GM12892 (cell line): ENCODE measurements at regions not wholly inside any gene's neighbourhood (a gene's known extent, or its start where the extent isn't known, plus 50 kb on each side); places are given as distances from the start of the nearest gene placed in this dataset.

Experiments
- DNase-seq: peaks from one replicate; pipeline ENCODE4 v3.0.0; 2011; ENCODE audit not compliant: insufficient read length
- FAIRE-seq: peaks from 2 replicates; lab custom pipeline; 2011; peaks lifted over from hg19 to GRCh38; lab: Jason Lieb, UNC
- POLR2A ChIP-seq: IDR thresholded peaks from 2 replicates; pipeline ENCODE4 v1.6.1; 2011; ENCODE audit warnings: low read depth, low read length, control low read depth
- POLR2AphosphoS5 ChIP-seq: IDR thresholded peaks from 2 replicates; pipeline ENCODE4 v1.6.1; 2011; ENCODE audit warnings: low read depth, low read length, control low read depth
- TAF1 ChIP-seq: IDR thresholded peaks from 2 replicates; pipeline ENCODE4 v1.6.1; 2011; ENCODE audit warnings: low read depth, mild to moderate bottlenecking, control low read depth, low read length, borderline replicate concordance

DNA sequence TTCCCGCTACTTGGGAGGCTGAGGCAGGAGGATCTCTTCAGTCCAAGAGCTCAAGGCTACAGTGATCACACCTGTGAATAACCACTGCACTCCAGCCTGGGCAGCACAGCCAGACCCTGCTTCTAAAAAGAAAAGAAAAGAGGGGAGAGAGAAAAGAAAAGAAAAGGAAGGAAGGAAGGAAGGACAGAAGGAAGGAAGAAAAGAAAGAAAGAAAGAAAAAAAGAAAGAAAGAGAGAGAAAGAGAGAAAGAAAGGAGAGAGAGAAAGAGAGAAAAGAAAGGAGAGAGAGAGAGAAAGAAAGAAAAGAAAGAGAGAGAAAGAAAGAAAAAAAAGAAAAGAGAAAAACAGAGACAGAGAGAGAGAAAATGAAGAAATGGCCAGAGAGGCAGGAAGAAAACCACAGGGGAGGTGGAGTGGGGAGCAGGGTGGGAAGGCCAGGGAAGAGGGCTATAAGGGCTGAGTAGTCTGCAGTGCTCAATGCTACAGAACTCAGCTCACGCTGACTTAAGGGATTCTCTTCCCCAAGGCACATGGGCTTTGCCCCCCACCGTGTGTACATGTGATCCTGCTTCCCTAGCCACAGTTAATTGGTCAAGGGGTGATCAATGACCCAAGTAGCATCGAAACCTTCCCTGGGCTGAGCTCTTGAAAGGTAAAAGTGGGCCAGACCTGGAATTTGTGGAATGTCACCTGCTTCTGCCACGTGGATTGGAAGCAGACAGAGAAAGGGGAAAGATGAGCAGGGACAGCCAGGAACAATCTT is 90.4 kb upstream of the TMCC3 start:
- DNase-seq (no peak), FAIRE-seq (no peak)
- TF ChIP-seq POLR2AphosphoS5, result no peak
- TF ChIP-seq TAF1, result no peak
- no peak for TF ChIP-seq POLR2A

DNA sequence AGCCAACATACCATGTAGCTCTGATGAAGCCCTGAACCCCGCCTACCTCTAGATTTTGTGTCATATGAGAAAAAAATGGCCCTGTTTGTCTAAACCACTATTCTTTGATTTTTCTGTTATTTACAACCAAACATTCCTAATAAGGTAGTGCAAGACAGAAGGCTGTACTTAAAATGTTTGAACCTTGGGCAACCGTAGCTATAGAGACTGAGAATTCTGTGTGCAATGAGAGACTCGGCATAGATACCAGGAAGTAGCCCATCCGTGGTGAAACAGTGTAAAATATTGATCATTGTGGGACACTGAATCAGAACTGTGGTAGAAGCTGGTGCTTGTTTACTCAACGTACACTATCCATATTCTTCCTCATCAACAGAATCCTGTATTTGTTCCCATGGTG is 86.5 kb upstream of the TMCC3 start:
- no peak for FAIRE-seq
- DNase-seq, result no peak
- TF ChIP-seq POLR2AphosphoS5, result no peak
- TF ChIP-seq TAF1, result no peak
- TF ChIP-seq POLR2A, result no peak

DNA sequence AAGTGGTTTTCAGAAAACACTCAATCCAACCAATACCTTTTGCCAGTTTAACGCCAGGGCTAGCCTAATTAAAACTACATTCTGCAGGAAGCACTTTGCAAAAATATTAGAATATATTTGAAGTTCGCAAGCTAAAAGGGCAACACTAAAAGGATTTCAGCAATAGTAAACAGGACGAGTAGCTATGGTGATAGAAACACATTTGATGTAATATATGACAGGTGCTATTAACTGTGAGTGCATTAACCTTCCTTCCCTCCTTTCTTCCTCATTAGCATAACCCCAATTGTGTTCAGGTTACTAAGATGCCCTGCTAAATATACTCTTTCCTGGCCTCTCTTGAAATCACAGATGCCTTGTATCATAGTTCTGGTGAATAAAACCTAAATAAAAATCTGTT is 85.6 kb upstream of the TMCC3 start:
- no peak for FAIRE-seq
- DNase-seq, result no peak
- TF ChIP-seq TAF1, result no peak
- no peak for TF ChIP-seq POLR2A
- TF ChIP-seq POLR2AphosphoS5, result no peak

DNA sequence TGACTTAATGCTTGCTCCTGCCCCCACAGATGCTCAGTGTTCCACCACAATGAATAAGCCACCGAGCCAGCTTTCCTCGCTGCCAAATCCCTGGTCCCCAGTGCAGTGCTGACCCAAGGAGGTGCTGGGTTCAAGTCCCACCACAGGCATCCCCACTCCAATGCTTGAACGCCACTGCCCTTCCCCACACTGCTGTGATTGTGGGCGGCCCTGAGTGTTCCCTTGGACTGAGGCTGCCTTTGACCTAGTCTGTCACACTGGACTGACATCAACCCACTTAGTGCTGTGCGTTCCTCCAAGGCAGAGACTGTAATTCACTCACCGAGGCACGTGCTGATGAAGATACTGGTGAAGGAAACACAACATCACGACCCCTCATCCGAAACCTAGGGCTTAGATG is 83.4 kb upstream of the TMCC3 start:
- FAIRE-seq, result no peak
- no peak for TF ChIP-seq POLR2A
- TF ChIP-seq TAF1, result no peak
- TF ChIP-seq POLR2AphosphoS5, result no peak

DNA sequence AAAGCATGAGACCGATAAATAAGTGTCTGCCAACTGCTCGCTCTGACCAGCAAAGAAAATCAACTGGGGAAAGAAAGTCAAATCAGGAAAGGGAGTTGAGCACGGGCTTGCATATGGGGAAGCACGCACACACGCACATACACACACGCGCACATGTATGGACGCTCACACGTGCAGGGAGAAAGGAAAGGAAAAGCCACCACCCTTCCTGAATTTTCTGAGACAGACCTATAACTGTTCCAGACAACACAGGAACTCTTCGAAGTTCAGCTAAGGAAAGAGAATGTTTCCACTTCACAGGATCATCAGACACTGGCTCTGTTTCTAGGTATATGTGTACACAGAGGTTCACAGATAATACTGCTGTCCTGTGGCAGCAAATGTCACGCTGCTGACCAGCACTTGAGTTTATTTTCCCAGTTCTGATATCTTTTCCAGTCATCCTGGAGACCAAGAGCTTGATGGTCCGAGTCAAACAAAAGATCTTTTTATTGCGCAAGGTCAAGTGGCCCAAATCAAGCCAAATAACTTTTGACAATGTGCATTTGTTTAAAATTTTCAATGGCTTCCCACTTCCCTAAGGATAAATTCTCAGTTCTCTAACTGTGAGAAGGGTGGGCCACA is 82.1 kb upstream of the TMCC3 start:
- FAIRE-seq (no peak), DNase-seq (no peak)
- TF ChIP-seq POLR2A, result no peak
- no peak for TF ChIP-seq POLR2AphosphoS5
- TF ChIP-seq TAF1, result no peak

More for the DNA sequence above, 83.4 kb upstream of the TMCC3 start:
- DNase-seq, result no peak

DNA sequence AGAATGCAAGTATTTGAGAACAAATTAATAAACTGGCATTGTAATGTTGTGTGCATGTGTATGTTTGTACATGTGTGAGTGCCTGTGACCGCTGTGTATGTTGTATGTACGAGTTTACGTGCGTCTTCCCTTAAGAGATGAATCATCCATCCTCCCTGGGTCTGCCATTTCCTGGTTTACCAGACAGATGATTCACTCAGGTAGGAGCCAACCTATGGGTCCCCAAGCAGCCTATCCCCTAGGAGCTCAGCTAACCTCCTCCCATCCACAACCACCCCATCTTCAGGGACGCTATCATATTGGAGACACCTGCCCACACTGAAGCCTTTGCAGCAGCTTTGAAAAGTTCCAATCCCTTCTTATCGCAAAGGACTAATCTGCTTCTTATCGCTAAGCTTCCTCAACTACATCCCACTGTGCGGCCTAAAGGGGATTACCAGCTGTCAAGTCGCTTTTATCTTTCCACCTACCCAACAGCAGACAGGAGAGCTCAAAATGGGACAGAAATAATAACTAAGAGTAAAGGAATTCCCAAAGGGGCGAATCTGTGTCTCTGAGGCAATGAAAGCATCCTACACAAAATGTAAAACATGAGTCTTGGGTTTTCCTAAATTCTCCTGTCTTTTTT is 81.5 kb upstream of the TMCC3 start:
- FAIRE-seq (no peak), DNase-seq (no peak)
- TF ChIP-seq POLR2A (no peak), POLR2AphosphoS5 (no peak), TAF1 (no peak)

DNA sequence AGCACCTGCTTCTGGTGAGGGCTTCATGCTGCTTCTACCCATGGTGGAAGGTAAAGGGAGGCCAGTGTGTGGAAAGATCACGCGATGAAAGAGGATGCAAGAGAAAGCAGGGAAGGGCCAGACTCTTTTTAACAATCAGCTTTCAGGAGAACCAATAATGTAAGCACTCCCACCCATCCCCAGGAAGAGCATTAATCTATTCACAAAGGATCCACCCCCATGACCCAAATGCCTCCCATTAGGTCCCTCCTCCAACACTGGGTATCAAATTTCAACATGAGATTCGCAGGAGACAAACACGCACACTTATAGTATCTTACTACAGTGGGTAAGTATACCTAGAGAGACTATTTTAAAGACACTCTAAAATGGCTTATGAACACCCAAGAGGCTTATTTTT is 80.5 kb upstream of the TMCC3 start:
- TF ChIP-seq POLR2A (no peak), POLR2AphosphoS5 (no peak), TAF1 (no peak)
- FAIRE-seq, result no peak
- DNase-seq, result no peak

DNA sequence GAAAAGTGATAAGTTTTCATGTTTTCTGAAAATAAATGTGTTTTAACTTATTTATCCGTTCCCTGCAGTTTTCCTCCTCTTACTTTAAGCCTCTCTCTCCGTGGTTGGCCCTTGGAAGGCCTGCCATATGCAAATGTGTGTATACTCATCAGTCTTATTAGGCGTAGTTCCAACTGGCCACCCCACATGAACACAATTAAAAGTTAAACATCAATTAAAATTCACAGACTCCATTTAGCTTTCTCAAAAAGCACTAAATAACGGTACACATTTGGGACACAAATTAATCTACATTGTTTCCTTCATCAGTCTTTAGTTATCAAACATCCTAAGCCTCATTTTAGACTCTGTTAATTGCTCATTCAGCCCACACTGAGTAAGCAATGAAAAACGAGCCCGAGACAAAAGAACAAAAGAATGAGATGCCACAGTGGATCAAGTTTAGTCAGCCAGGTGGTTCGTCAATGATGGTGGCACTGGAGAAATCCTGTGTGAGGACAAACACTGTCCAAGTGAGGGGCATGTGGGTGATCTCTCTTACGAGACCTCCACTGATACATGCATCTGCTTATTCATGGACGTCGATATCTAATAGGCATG is 76.0 kb upstream of the TMCC3 start:
- TF ChIP-seq TAF1 (no peak), POLR2AphosphoS5 (no peak), POLR2A (no peak)
- no peak for DNase-seq
- no peak for FAIRE-seq

DNA sequence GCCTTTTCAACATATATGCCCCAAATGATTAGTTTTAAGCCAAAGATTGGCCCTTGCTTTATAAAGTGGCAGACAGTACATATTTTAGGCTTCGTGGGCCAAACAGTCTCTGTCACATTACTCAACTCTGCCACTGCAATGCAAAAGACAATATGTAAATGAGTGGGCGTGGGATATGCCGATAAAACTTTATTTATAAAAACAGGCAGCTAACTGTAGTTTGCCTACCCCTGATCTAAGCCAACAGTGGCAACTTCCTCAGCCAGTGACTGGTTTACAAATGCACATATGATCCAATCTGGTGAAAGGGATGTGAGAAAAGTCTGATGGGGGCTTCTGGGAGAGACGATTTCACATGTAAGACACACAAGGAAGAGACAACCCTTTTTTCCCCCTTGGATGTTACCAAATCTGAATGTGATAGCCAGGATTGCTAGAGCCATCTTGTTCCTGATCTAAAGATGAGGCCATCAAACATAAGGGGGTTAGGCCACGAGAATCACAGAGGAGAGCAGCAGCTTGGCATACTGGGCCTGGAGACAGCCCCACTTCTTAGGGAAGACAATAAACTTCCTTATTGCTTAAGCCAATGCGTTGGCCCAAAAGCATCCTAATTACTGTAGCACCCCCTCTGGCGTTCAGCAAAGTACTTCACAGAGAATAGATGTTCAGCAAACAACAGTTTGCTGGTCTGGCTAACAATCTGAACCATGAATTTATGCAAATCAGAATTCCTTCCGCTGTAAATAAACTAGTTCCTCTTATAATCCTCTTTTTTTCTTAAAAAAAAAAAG is 75.2 kb upstream of the TMCC3 start:
- no peak for DNase-seq
- TF ChIP-seq POLR2AphosphoS5 (no peak), TAF1 (no peak), POLR2A (no peak)
- FAIRE-seq, result peak; percentile 50

DNA sequence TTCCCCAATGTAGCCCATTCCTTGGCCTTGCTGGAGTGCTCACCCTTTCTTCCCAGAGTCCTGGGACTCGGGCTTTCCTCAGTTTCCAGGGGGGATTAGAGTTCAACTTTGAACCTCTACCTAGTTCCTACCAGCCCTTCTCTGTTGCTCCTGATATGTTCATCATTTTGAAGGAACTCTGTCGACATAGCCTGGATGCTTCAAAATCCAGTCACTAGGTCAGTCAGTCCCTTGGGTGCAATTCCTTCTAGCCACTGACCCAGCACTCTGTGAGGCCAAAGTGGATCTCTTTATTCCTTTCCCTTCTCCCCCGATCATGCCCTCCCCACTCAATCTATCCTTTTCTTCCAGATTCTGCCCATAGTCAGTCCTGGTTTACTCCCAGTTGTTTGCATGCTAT is 72.3 kb upstream of the TMCC3 start:
- TF ChIP-seq POLR2A (no peak), POLR2AphosphoS5 (no peak), TAF1 (no peak)
- FAIRE-seq (no peak), DNase-seq (no peak)

DNA sequence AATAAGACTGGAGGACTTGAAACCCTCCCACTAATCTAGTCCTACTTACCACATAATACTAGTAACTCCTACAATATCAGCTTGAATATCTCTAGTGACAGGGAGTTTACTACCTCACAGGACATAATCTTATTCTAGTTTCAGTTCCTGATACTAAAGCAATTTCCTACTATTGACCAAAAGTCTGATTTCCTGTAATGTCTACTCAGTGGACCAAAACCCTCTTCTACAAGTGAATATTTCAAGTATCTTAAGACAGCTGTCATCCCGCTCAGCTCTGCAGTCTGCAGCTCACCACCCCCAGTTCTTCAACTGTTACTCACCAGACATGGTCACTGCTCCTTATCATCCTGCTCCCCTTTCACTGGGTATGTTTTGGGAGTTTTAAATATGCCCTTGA is 70.8 kb upstream of the TMCC3 start:
- TF ChIP-seq POLR2A (no peak), TAF1 (no peak), POLR2AphosphoS5 (no peak)
- peak; percentile 26 for DNase-seq
- peak; percentile 77 for FAIRE-seq
